Naive B cell (primary cell): ENCODE measurements at regions not wholly inside any gene's neighbourhood (a gene's known extent, or its start where the extent isn't known, plus 50 kb on each side); places are given as distances from the start of the nearest gene placed in this dataset.

Experiments used
- ATAC-seq, 2 donors: fragments of 150-1000 bp; cut with Tn5 transposase; 2 replicates each; pipeline ENCODE4 v1.10.0; 2021; ENCODE audit warnings: low read depth in 2 of 2, mild to moderate bottlenecking in 2 of 2, moderate library complexity in 2 of 2
- DNase-seq: peaks from one replicate; pipeline ENCODE4 v3.0.0; 2022
- H3K27ac Mint-ChIP-seq, 6 donors: one replicate each; pipeline ENCODE4 v1.8.0; 2020 to 2022; ENCODE audit warnings: mild to moderate bottlenecking in 6 of 6, mixed read lengths in 6 of 6, moderate library complexity in 5 of 6, inconsistent platforms in 2 of 6
- H3K27me3 Mint-ChIP-seq, 3 donors: one replicate each; pipeline ENCODE4 v1.8.0; 2021 to 2022; ENCODE audit warnings: mixed read lengths in 3 of 3, mild to moderate bottlenecking in 1 of 3
- H3K36me3 Mint-ChIP-seq, 2 donors: one replicate each; pipeline ENCODE4 v1.8.0; 2020 to 2022; ENCODE audit warnings: mixed read lengths in 2 of 2, inconsistent platforms in 1 of 2, mild to moderate bottlenecking in 1 of 2
- H3K4me1 Mint-ChIP-seq, 3 donors: one replicate each; pipeline ENCODE4 v1.8.0; 2020 to 2022; ENCODE audit warnings: mixed read lengths in 3 of 3, inconsistent platforms in 1 of 3, mild to moderate bottlenecking in 1 of 3, moderate library complexity in 1 of 3
- H3K4me3 Mint-ChIP-seq, 8 donors: one replicate each; pipeline ENCODE4 v1.8.0; 2020 to 2022; ENCODE audit warnings: mild to moderate bottlenecking in 8 of 8, mixed read lengths in 8 of 8, moderate library complexity in 8 of 8, inconsistent platforms in 2 of 8
- H3K9me3 Mint-ChIP-seq, 7 donors: one replicate each; pipeline ENCODE4 v1.8.0; 2020 to 2022; ENCODE audit warnings: mixed read lengths in 7 of 7, mild to moderate bottlenecking in 5 of 7, inconsistent platforms in 2 of 7, moderate library complexity in 1 of 7

GRCh38 chr4:31124008-31124585 lies 403.9 kb downstream of the PCDH7 start:
- no peak overlapping the region for H3K4me3 Mint-ChIP-seq
- ATAC-seq: no peak
- H3K4me1 Mint-ChIP-seq: no peaks in the 10 kb centered on the region
- H3K9me3 Mint-ChIP-seq: peaks cover 0 to 3% (median under 1%) of the 10 kb centered on the region in 7 donors
- no peak overlapping the region for H3K27ac Mint-ChIP-seq
- no peaks in the 10 kb centered on the region for H3K27me3 Mint-ChIP-seq
- no peak for DNase-seq
- no peaks in the 10 kb centered on the region for H3K36me3 Mint-ChIP-seq

DNA sequence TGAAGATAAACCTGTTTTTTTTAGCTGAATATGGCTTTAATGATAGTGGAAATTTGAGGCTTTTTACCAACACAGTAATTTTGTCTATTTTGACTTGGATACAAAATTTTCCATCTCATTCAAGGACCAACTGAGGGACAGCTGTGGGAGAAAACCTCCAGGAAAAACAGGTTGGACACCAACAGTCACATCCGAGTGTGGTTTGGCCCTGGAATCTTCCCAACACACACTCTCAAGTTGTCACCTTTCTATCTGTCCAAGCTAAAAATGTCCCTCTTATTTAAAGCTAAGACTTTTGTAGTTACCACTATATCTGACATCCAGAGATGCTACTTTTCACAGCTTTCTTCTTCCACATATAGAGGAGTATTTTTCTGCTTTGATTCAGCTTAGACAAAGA lies 404.9 kb downstream of the PCDH7 start:
- DNase-seq: no peak
- Mint-ChIP-seq H3K27ac (no peak overlapping the region), H3K36me3 (no peaks in the 10 kb centered on the region), H3K4me1 (no peaks in the 10 kb centered on the region), H3K27me3 (no peaks in the 10 kb centered on the region), H3K4me3 (no peak overlapping the region), H3K9me3 (peaks cover 0 to 3% (median 1%) of the 10 kb centered on the region in 7 donors)
- no peak for ATAC-seq

DNA sequence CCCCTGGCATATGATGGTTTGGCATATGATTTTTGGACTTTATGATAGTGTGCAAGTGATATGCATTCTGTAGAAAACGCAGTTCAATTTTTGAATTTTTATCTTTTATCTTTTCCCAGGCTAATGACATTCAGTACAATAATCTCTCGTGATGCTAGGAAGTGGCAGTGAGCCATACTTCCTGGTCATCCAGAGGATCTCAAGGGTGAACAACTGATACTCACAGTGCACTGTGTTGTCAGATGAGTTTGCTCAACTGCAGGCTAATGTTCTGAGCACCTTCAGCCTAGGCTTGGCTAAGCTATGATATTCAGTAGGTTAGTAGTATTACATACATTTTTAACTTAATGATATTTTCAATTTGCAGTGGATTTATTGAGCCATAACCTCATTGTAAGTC lies 405.3 kb downstream of the PCDH7 start:
- Mint-ChIP-seq H3K27ac (no peak overlapping the region), H3K4me3 (no peak overlapping the region), H3K27me3 (no peaks in the 10 kb centered on the region), H3K9me3 (peaks cover 0 to 3% (median 0%) of the 10 kb centered on the region in 7 donors), H3K4me1 (no peaks in the 10 kb centered on the region), H3K36me3 (no peaks in the 10 kb centered on the region)
- DNase-seq (no peak), ATAC-seq (no peak)

GRCh38 chr4:31126881-31127398 lies 406.8 kb downstream of the PCDH7 start:
- DNase-seq: no peak
- H3K9me3 Mint-ChIP-seq: peaks cover 0 to 3% (median 0%) of the 10 kb centered on the region in 7 donors
- no peak for ATAC-seq
- H3K4me1 Mint-ChIP-seq: no peaks in the 10 kb centered on the region
- no peak overlapping the region for H3K27ac Mint-ChIP-seq
- no peaks in the 10 kb centered on the region for H3K36me3 Mint-ChIP-seq
- H3K4me3 Mint-ChIP-seq: no peak overlapping the region
- H3K27me3 Mint-ChIP-seq: no peaks in the 10 kb centered on the region

GRCh38 chr4:31130930-31131329 lies 410.8 kb downstream of the PCDH7 start:
- Mint-ChIP-seq H3K9me3 (peaks cover 0 to 3% (median 0%) of the 10 kb centered on the region in 7 donors), H3K36me3 (no peaks in the 10 kb centered on the region), H3K27me3 (no peaks in the 10 kb centered on the region), H3K4me3 (no peak overlapping the region), H3K27ac (no peak overlapping the region), H3K4me1 (no peaks in the 10 kb centered on the region)
- no peak for DNase-seq
- ATAC-seq: no peak

GRCh38 chr4:31134720-31135119 lies 414.6 kb downstream of the PCDH7 start:
- DNase-seq (no peak), ATAC-seq (no peak)
- no peak overlapping the region for H3K27ac Mint-ChIP-seq
- no peaks in the 10 kb centered on the region for H3K4me1 Mint-ChIP-seq
- no peak overlapping the region for H3K4me3 Mint-ChIP-seq
- H3K9me3 Mint-ChIP-seq: peaks cover 0 to 2% (median 0%) of the 10 kb centered on the region in 7 donors
- H3K36me3 Mint-ChIP-seq: no peaks in the 10 kb centered on the region
- H3K27me3 Mint-ChIP-seq: no peaks in the 10 kb centered on the region

DNA sequence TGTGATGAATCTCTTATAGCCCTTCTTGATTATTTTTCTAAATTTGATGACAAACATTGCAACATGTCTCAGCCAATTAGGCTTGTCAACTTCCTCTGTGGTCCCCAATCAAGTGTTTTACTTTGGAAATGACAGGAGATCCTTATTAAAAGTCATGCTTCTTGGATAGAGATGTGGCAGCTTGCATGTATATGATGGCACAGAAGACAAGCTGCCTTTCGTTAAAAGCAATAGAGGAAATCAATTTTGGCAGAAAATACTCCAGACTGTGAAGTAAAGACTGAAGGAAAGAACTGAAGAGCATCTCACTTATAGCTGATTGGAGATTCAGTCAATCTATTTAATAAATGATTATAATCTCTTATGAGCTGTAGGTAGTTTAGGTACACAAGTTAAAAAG lies 419.6 kb downstream of the PCDH7 start:
- H3K4me1 Mint-ChIP-seq: no peaks in the 10 kb centered on the region
- peaks cover 0 to under 1% (median 0%) of the 10 kb centered on the region in 7 donors for H3K9me3 Mint-ChIP-seq
- no peaks in the 10 kb centered on the region for H3K36me3 Mint-ChIP-seq
- ATAC-seq: no peak
- H3K27ac Mint-ChIP-seq: no peak overlapping the region
- DNase-seq: no peak
- no peaks in the 10 kb centered on the region for H3K27me3 Mint-ChIP-seq
- H3K4me3 Mint-ChIP-seq: no peak overlapping the region

- H3K27me3 Mint-ChIP-seq: no peaks in the 10 kb centered on the region
- no peaks in the 10 kb centered on the region for H3K36me3 Mint-ChIP-seq
- H3K4me1 Mint-ChIP-seq: no peaks in the 10 kb centered on the region
- no peak overlapping the region for H3K27ac Mint-ChIP-seq
- ATAC-seq: no peak
- no peak for DNase-seq
- peaks cover 0 to 2% (median 0%) of the 10 kb centered on the region in 7 donors for H3K9me3 Mint-ChIP-seq
- no peak overlapping the region for H3K4me3 Mint-ChIP-seq
These were observed 421.1 kb downstream of the PCDH7 start for GRCh38 chr4:31141095-31141831.

- peaks cover 0 to 2% (median 0%) of the 10 kb centered on the region in 7 donors for H3K9me3 Mint-ChIP-seq
These were observed 421.6 kb downstream of the PCDH7 start for GRCh38 chr4:31141832-31142142.

DNA sequence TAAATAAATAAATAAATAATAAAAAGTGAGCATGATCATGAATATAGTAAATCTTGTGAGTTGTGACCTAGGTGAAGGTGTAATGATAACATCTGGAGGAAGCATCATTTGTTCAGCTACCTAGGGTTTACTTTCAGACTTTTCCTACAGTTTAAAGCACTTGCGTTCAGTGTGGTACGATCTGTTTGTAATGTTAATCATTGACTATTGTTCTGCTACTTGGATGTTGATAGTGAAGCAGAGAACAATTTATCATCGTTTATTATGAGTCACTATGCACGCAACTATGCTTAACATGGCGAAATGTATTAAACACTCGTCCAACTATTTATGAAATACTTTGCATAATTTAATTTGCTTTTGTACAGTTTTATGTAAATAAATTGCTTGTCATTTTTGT lies 426.2 kb downstream of the PCDH7 start:
- ATAC-seq (no peak), DNase-seq (no peak)
- H3K9me3 Mint-ChIP-seq: peaks cover 0 to 2% (median 0%) of the 10 kb centered on the region in 7 donors
- no peaks in the 10 kb centered on the region for H3K36me3 Mint-ChIP-seq
- H3K4me3 Mint-ChIP-seq: no peak overlapping the region
- no peaks in the 10 kb centered on the region for H3K4me1 Mint-ChIP-seq
- H3K27ac Mint-ChIP-seq: no peak overlapping the region
- no peaks in the 10 kb centered on the region for H3K27me3 Mint-ChIP-seq

More at GRCh38 chr4:31141832-31142142, 421.6 kb downstream of the PCDH7 start:
- Mint-ChIP-seq H3K27me3 (no peaks in the 10 kb centered on the region), H3K36me3 (no peaks in the 10 kb centered on the region), H3K4me1 (no peaks in the 10 kb centered on the region), H3K27ac (no peak overlapping the region), H3K4me3 (no peak overlapping the region)
- DNase-seq (no peak), ATAC-seq (no peak)

DNA sequence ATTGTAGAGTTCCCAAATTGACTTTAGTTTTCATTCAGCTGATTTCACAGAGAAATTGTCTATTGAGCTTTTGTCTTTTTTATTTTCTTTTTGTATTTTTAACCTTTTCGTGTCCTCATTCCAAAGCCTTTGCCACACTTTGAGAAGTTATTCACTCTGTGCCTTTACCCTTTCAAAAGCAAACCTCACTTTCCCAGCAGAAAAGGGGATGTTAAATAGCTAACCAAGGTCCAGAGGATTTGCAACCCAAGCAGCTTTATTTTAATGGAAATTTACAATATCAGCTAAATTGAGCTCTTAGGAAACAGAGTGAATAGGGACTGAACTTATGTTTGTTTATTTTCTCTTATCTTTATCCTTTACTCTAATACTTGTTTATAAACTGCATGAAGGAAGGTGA lies 428.8 kb downstream of the PCDH7 start:
- H3K27ac Mint-ChIP-seq: no peak overlapping the region
- ATAC-seq (no peak), DNase-seq (no peak)
- no peaks in the 10 kb centered on the region for H3K4me1 Mint-ChIP-seq
- no peak overlapping the region for H3K4me3 Mint-ChIP-seq
- H3K27me3 Mint-ChIP-seq: no peaks in the 10 kb centered on the region
- H3K9me3 Mint-ChIP-seq: peaks cover 0 to 3% (median 0%) of the 10 kb centered on the region in 7 donors
- H3K36me3 Mint-ChIP-seq: no peaks in the 10 kb centered on the region

GRCh38 chr4:31156221-31156620 lies 436.1 kb downstream of the PCDH7 start:
- Mint-ChIP-seq H3K4me1 (no peaks in the 10 kb centered on the region), H3K27ac (no peak overlapping the region), H3K4me3 (no peak overlapping the region), H3K27me3 (no peaks in the 10 kb centered on the region), H3K9me3 (peaks cover 0 to 5% (median 0%) of the 10 kb centered on the region in 7 donors), H3K36me3 (no peaks in the 10 kb centered on the region)
- no peak for DNase-seq
- ATAC-seq: no peak

GRCh38 chr4:31160146-31160545 lies 440.0 kb downstream of the PCDH7 start:
- no peaks in the 10 kb centered on the region for H3K27me3 Mint-ChIP-seq
- no peak for DNase-seq
- H3K9me3 Mint-ChIP-seq: peaks cover 0 to under 1% (median 0%) of the 10 kb centered on the region in 7 donors
- H3K27ac Mint-ChIP-seq: no peak overlapping the region
- H3K4me1 Mint-ChIP-seq: no peaks in the 10 kb centered on the region
- ATAC-seq: no peak
- H3K4me3 Mint-ChIP-seq: no peak overlapping the region
- no peaks in the 10 kb centered on the region for H3K36me3 Mint-ChIP-seq

DNA sequence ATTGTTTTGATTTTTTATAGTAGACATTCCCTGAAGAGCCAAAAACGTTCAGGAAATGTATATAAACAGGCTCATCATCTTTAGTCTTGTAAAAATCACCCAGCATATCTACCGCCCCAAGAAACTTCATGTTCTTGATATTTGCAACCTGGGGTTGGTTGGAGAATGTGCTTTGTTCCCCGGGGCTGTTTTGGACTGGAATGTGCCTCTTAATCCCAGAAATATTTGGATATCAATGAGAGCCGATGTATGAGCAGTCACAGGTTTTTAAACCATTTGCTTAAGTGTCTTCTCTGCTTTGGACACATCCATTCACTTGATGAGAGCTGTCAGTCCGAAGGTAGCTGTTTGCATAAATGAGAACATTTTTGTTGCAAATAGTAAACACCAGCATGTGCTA lies 449.7 kb downstream of the PCDH7 start:
- ATAC-seq: no peak
- Mint-ChIP-seq H3K27me3 (no peaks in the 10 kb centered on the region), H3K4me3 (no peak overlapping the region), H3K36me3 (no peaks in the 10 kb centered on the region), H3K4me1 (no peaks in the 10 kb centered on the region), H3K27ac (no peak overlapping the region), H3K9me3 (peaks cover 0 to 10% (median 5%) of the 10 kb centered on the region in 7 donors)
- DNase-seq: no peak
